HCT116 (cell line): ENCODE measurements at regions not wholly inside any gene's neighbourhood (a gene's known extent, or its start where the extent isn't known, plus 50 kb on each side); places are given as distances from the start of the nearest gene placed in this dataset.

Source experiments
- ATAC-seq: fragments of 200-7000 bp; cut with Tn5 transposase; 2 replicates; pipeline ENCODE4 v1.9.1; 2020; ENCODE audit warnings: mild to moderate bottlenecking, moderate library complexity
- BruUV-seq: library from RNA; stranded (reverse); fragments of 400-500 nt; replicated peaks from 2 replicates; lab custom pipeline; 2021; lab: Mats Ljungman, UMichigan
- CTCF ChIA-PET: fragments of 300-600 bp; sonication (Branson Sonifier 250); formaldehyde crosslinking; loops from one replicate; lab custom pipeline; 2021; ENCODE audit warnings: antibody characterized with exemption; lab: Charles Lee
- POLR2A ChIA-PET: fragments of 300-600, 350-600 bp; sonication (Branson Sonifier 250); formaldehyde crosslinking; loops from one replicate; lab custom pipeline; 2021; ENCODE audit warnings: antibody characterized with exemption; lab: Charles Lee
- RAD21 ChIA-PET, 2 experiments: fragments of 300-600 bp; sonication (Branson Sonifier 250); formaldehyde crosslinking; loops; one replicate each; lab custom pipeline; 2023; ENCODE audit warnings: low total read pairs in 2 of 2; ENCODE audit not compliant: uncharacterized antibody in 2 of 2, unreplicated experiment in 2 of 2, low non-redundant PET in 1 of 2; lab: Charles Lee
- DNase-seq: peaks from one replicate; pipeline ENCODE4 v3.0.0-alpha.2; 2010; ENCODE audit warnings: low read depth, low spot score
- H2AFZ ChIP-seq: fragments of 200-600 bp; shearing (Covaris generic), sonication (generic); 2 replicates; pipeline ENCODE4 v1.6.1; 2017; ENCODE audit warnings: low read depth, mixed run types, mixed read lengths, antibody characterized with exemption, low read length; ENCODE audit not compliant: poor library complexity, severe bottlenecking
- H3K27ac ChIP-seq: 2 replicates; pipeline ENCODE4 v1.5.1; 2012; ENCODE audit warnings: low read depth, low read length
- H3K27me3 ChIP-seq: fragments of 200-600 bp; sonication (generic); 2 replicates; pipeline ENCODE4 v1.6.1; 2016; ENCODE audit warnings: mixed run types, low read length, mixed read lengths; ENCODE audit not compliant: insufficient read depth
- H3K36me3 ChIP-seq, 2 experiments: fragments of 200-500 bp in 1 of 2; fragments of 200-600 bp in 1 of 2; sonication (Bioruptor generic) in 1 of 2; sonication (generic) in 1 of 2; 2 replicates each; pipeline versions ENCODE4 v1.5.1 to v1.6.1; 2014 to 2016; ENCODE audit warnings: low read length in 2 of 2, inconsistent platforms in 1 of 2, mixed read lengths in 1 of 2, mixed run types in 1 of 2; ENCODE audit not compliant: insufficient read depth in 2 of 2, control insufficient read depth in 1 of 2
- H3K4me1 ChIP-seq, 2 experiments: fragments of 200-600 bp in 1 of 2; sonication (generic) in 1 of 2; 2 replicates each; pipeline versions ENCODE4 v1.5.1 to v1.6.1; 2012 to 2017; ENCODE audit warnings: low read length in 2 of 2, inconsistent platforms in 1 of 2, mild to moderate bottlenecking in 1 of 2, mixed read lengths in 1 of 2, mixed run types in 1 of 2, moderate library complexity in 1 of 2; ENCODE audit not compliant: insufficient read depth in 2 of 2, control insufficient read depth in 1 of 2
- H3K4me2 ChIP-seq: fragments of 200-600 bp; sonication (generic); 2 replicates; pipeline ENCODE4 v1.6.1; 2017; ENCODE audit warnings: mixed run types, low read length, mixed read lengths
- H3K4me3 ChIP-seq, 2 experiments: fragments of 200-600 bp in 1 of 2; sonication (generic) in 1 of 2; replicated peaks in 1 of 2; 2 replicates each; pipeline ENCODE4 v1.5.1; 2011 to 2016; ENCODE audit warnings: low read length in 2 of 2, control low read depth in 1 of 2, low read depth in 1 of 2, mild to moderate bottlenecking in 1 of 2, mixed read lengths in 1 of 2, mixed run types in 1 of 2
- H3K79me2 ChIP-seq: fragments of 200-600 bp; sonication (generic); 2 replicates; pipeline ENCODE4 v1.6.1; 2017; ENCODE audit warnings: mild to moderate bottlenecking, mixed run types, low read length, moderate library complexity, mixed read lengths; ENCODE audit not compliant: insufficient read depth
- H3K9ac ChIP-seq: fragments of 200-600 bp; sonication (generic); 2 replicates; pipeline ENCODE4 v1.6.1; 2016; ENCODE audit warnings: low read length, mixed read lengths
- H3K9me2 ChIP-seq: fragments of 200-600 bp; sonication (generic), shearing (Covaris generic); 2 replicates; pipeline ENCODE4 v1.6.1; 2017; ENCODE audit warnings: mixed run types, mild to moderate bottlenecking, moderate library complexity; ENCODE audit not compliant: insufficient read depth
- H3K9me3 ChIP-seq, 2 experiments: fragments of 200-500 bp in 1 of 2; fragments of 200-600 bp in 1 of 2; sonication (Bioruptor generic) in 1 of 2; sonication (generic) in 1 of 2; 2 replicates each; pipeline ENCODE4 v1.6.1; 2014 to 2017; ENCODE audit warnings: low read length in 2 of 2, mixed read lengths in 2 of 2, inconsistent platforms in 1 of 2, low read depth in 1 of 2, mild to moderate bottlenecking in 1 of 2, mixed run types in 1 of 2, moderate library complexity in 1 of 2; ENCODE audit not compliant: control insufficient read depth in 1 of 2, insufficient read depth in 1 of 2
- H4K20me1 ChIP-seq: fragments of 200-600 bp; sonication (generic), shearing (Covaris generic); 2 replicates; pipeline ENCODE4 v1.6.1; 2017; ENCODE audit warnings: mixed run types, mild to moderate bottlenecking, moderate library complexity; ENCODE audit not compliant: insufficient read depth
- CBX3 ChIP-seq: IDR thresholded peaks from 2 replicates; pipeline ENCODE4 v1.6.1; 2012; ENCODE audit warnings: low read depth
- ELF1 ChIP-seq: IDR thresholded peaks from 2 replicates; pipeline ENCODE4 v1.6.1; 2012; ENCODE audit warnings: low read depth, borderline replicate concordance
- JUND ChIP-seq: IDR thresholded peaks from 2 replicates; pipeline ENCODE4 v1.6.1; 2012
- POLR2A ChIP-seq: IDR thresholded peaks from 2 replicates; pipeline ENCODE4 v1.7.0; 2011; ENCODE audit warnings: borderline replicate concordance; ENCODE audit not compliant: insufficient read depth, insufficient read length; ENCODE audit errors: extremely low read depth
- POLR2AphosphoS5 ChIP-seq: IDR thresholded peaks from 2 replicates; pipeline ENCODE4 v1.6.1; 2011; ENCODE audit warnings: mild to moderate bottlenecking, low read depth, low read length, moderate library complexity
- RAD21 ChIP-seq: IDR thresholded peaks from 2 replicates; pipeline ENCODE4 v1.6.1; 2012; ENCODE audit warnings: low read depth, mild to moderate bottlenecking
- SP1 ChIP-seq: IDR thresholded peaks from 2 replicates; pipeline ENCODE4 v1.6.1; 2012; ENCODE audit warnings: low read depth
- SRF ChIP-seq: IDR thresholded peaks from 2 replicates; pipeline ENCODE4 v1.6.1; 2012; ENCODE audit warnings: low read depth
- ZNF274 ChIP-seq: fragments of 200-500 bp; sonication (Bioruptor generic); IDR thresholded peaks from 2 replicates; pipeline ENCODE4 v1.6.1; 2014; ENCODE audit warnings: mild to moderate bottlenecking, low read depth, low read length, inconsistent platforms
- intact Hi-C: fragments of 100-400 bp; cut with micrococcal nuclease; formaldehyde crosslinking; loops from 2 replicates; pipeline ENCODE4 v1.10.0; 2022
- TF ChIP-seq, protein P1 (sequence below), 3 experiments: fragments of 200-600 bp in 1 of 3; sonication (generic) in 1 of 3; IDR thresholded peaks in 2 of 3; conservative IDR thresholded peaks in 1 of 3; 2 replicates each; pipeline ENCODE4 v1.5.1; 2012 to 2017; ENCODE audit warnings: low read depth in 2 of 3, low read length in 2 of 3, antibody characterized with exemption in 1 of 3, borderline replicate concordance in 1 of 3, control low read depth in 1 of 3, mild to moderate bottlenecking in 1 of 3, mixed read lengths in 1 of 3, mixed run types in 1 of 3, moderate library complexity in 1 of 3; ENCODE audit not compliant: insufficient read depth in 1 of 3
- TF ChIP-seq, protein P2 (sequence below): IDR thresholded peaks from 2 replicates; pipeline ENCODE4 v1.6.1; 2012
- TF ChIP-seq, protein P3 (sequence below): IDR thresholded peaks from 2 replicates; pipeline ENCODE4 v1.6.1; 2012; ENCODE audit warnings: low read depth

DNA sequence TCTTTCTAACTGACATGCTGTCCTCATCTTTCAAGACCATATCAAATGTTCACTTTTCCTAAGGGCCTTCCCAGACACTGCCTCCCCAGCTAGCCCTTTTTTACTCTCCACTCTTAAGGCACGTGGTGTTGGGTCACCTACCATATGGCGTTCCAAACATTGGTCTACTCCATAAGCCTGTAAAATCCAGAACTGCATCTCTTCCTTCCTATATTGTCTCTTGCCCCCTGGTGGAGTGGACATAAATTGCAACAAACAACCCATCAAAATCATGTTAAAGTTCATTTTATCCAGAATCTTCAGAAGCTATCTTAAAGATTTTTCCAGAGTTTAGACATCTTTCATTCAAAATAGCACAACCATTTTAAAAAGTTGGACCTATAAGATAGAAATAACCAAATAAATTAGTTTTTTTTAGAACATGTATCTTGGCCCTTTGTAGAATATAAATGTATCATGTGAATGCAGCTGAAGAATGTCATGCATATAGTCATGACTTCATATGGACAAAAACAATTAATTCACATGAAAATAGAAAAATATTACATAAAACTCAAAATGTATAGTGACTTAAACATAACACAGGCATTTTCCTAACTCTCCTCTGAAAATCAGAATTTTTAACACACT, 180.6 kb upstream of the CHRM2 start:
- Histone ChIP-seq H4K20me1 (no peaks in the 10 kb centered on the region), H3K27ac (no peak overlapping the region), H3K4me3 (no peak overlapping the region), H3K9ac (no peak overlapping the region), H3K4me2 (no peak overlapping the region), H2AFZ (no peak overlapping the region), H3K79me2 (no peaks in the 10 kb centered on the region), H3K27me3 (no peaks in the 10 kb centered on the region), H3K4me1 (no peaks in the 10 kb centered on the region), H3K9me2 (no peaks in the 10 kb centered on the region), H3K36me3 (no peaks in the 10 kb centered on the region), H3K9me3 (peaks cover 0 to 8% of the 10 kb centered on the region in 2 experiments; a peak in 2 of 4 replicates)
- DNase-seq (no peak), ATAC-seq (no peak)
- RAD21 ChIA-PET, result no interaction called here
- BruUV-seq, result no TSS peak
- POLR2A ChIA-PET, result no interaction called here
- TF ChIP-seq, protein P1, sequence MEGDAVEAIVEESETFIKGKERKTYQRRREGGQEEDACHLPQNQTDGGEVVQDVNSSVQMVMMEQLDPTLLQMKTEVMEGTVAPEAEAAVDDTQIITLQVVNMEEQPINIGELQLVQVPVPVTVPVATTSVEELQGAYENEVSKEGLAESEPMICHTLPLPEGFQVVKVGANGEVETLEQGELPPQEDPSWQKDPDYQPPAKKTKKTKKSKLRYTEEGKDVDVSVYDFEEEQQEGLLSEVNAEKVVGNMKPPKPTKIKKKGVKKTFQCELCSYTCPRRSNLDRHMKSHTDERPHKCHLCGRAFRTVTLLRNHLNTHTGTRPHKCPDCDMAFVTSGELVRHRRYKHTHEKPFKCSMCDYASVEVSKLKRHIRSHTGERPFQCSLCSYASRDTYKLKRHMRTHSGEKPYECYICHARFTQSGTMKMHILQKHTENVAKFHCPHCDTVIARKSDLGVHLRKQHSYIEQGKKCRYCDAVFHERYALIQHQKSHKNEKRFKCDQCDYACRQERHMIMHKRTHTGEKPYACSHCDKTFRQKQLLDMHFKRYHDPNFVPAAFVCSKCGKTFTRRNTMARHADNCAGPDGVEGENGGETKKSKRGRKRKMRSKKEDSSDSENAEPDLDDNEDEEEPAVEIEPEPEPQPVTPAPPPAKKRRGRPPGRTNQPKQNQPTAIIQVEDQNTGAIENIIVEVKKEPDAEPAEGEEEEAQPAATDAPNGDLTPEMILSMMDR (IDR thresholded peaks at IDR 0.05 in 2 of 3, conservative IDR thresholded peaks at IDR 0.05 in 1 of 3; ENCODE audit: borderline replicate concordance in 1 of 3, insufficient read depth in 1 of 3, low read depth in 2 of 3, low read length in 2 of 3), result peak in 2 of 3 experiments; percentile 32 to 51; a peak in 4 of 6 replicates
- TF ChIP-seq, protein P2, sequence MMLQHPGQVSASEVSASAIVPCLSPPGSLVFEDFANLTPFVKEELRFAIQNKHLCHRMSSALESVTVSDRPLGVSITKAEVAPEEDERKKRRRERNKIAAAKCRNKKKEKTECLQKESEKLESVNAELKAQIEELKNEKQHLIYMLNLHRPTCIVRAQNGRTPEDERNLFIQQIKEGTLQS, result no peak
- TF ChIP-seq ZNF274 (no peak), POLR2A (no peak)
- CTCF ChIA-PET, result no interaction called here
- intact Hi-C loops, result no loop called here

DNA sequence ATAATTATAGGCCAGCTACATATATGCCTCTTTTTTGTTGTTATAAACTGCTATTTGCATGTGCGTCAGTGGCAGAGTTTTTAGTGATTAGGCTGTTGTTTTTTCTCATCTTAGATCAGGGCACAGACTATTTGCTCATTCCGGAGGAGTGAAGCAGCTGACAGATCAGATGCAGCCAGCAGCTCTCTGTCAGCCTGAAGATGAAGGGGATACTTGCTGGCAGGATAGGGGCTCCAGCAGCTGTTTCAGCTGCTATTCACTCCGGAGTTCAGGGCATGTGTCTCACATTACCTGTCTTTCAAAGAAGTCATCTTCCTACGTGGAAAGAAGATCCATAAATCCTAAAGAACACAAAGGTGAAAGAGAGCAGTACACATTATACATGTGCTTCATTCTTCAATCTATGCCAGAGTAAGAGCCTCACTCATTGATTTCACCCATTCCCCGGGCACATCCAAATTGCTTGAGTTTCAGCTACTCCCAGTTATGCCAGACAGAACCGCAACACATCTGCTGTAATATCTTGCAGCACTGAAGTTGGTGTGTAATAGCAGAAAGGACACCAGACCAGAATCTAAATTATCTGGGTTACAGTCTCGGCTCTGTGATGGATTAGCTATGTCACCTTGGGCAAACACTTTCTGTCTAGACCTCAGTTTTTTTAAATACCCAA, 182.8 kb upstream of the CHRM2 start:
- CTCF ChIA-PET, result no interaction called here
- no peaks in the 10 kb centered on the region for H3K36me3 ChIP-seq
- no peak overlapping the region for H3K27ac ChIP-seq
- H3K27me3 ChIP-seq, result no peaks in the 10 kb centered on the region
- no peak overlapping the region for H2AFZ ChIP-seq
- intact Hi-C loops, result no loop called here
- H4K20me1 ChIP-seq, result no peaks in the 10 kb centered on the region
- no peaks in the 10 kb centered on the region for H3K79me2 ChIP-seq
- DNase-seq (no peak), ATAC-seq (no peak)
- no TSS peak for BruUV-seq
- RAD21 ChIA-PET, result no interaction called here
- no peaks in the 10 kb centered on the region for H3K9me2 ChIP-seq
- H3K4me1 ChIP-seq, result no peaks in the 10 kb centered on the region
- no peak for TF ChIP-seq CBX3
- TF ChIP-seq RAD21, result no peak
- no peak for TF ChIP-seq POLR2AphosphoS5
- TF ChIP-seq, protein P3, sequence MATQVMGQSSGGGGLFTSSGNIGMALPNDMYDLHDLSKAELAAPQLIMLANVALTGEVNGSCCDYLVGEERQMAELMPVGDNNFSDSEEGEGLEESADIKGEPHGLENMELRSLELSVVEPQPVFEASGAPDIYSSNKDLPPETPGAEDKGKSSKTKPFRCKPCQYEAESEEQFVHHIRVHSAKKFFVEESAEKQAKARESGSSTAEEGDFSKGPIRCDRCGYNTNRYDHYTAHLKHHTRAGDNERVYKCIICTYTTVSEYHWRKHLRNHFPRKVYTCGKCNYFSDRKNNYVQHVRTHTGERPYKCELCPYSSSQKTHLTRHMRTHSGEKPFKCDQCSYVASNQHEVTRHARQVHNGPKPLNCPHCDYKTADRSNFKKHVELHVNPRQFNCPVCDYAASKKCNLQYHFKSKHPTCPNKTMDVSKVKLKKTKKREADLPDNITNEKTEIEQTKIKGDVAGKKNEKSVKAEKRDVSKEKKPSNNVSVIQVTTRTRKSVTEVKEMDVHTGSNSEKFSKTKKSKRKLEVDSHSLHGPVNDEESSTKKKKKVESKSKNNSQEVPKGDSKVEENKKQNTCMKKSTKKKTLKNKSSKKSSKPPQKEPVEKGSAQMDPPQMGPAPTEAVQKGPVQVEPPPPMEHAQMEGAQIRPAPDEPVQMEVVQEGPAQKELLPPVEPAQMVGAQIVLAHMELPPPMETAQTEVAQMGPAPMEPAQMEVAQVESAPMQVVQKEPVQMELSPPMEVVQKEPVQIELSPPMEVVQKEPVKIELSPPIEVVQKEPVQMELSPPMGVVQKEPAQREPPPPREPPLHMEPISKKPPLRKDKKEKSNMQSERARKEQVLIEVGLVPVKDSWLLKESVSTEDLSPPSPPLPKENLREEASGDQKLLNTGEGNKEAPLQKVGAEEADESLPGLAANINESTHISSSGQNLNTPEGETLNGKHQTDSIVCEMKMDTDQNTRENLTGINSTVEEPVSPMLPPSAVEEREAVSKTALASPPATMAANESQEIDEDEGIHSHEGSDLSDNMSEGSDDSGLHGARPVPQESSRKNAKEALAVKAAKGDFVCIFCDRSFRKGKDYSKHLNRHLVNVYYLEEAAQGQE, result no peak
- no peak for TF ChIP-seq SRF
- TF ChIP-seq JUND, result no peak
- TF ChIP-seq SP1, result no peak
- no peak for TF ChIP-seq ELF1
- no peak overlapping the region for H3K4me2 ChIP-seq
- no peak overlapping the region for H3K9ac ChIP-seq
- peaks cover 4 to 5% of the 10 kb centered on the region in 2 experiments; a peak in 2 of 4 replicates for H3K9me3 ChIP-seq
- POLR2A ChIA-PET, result no interaction called here
- H3K4me3 ChIP-seq, result no peak overlapping the region
